ENCODE measurements at regions not wholly inside any gene's neighbourhood (a gene's known extent, or its start where the extent isn't known, plus 50 kb on each side); places are given as distances from the start of the nearest gene placed in this dataset.
"Not testable (repeated sequence)": the region's sequence is repeated elsewhere in the genome, so short reads cannot be mapped to it uniquely, and the experiment has no call there.

DNA sequence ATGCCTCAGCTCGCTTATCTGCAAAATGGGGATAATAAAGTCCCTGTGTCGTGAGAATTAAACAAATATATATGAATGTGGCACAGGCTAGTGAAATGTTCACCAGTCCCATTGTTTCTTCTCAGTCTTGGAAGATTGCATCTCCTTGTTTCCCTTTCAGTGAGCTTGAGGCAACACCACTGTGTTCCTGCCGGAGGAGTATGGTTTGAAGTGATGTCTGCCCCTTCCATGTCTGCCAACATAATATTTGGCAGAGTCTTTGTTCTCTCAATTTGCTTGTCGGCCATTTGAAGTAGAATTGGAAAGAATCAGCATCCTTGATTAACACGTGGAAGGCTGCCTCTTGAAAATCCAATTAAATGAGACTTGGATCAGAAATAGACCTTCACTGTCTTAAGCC, 1088.5 kb upstream of the INTU start:
- Mint-ChIP-seq H3K4me1 (peaks cover 17% of the 10 kb centered on the region), H3K27me3 (ENCODE audit: low read depth) (no peaks in the 10 kb centered on the region), H3K4me3 (no peak overlapping the region), H3K36me3 (ENCODE audit: low read depth) (no peaks in the 10 kb centered on the region), H3K9me3 (no peaks in the 10 kb centered on the region), H3K27ac (no peak overlapping the region)
- TF ChIP-seq, protein P1, sequence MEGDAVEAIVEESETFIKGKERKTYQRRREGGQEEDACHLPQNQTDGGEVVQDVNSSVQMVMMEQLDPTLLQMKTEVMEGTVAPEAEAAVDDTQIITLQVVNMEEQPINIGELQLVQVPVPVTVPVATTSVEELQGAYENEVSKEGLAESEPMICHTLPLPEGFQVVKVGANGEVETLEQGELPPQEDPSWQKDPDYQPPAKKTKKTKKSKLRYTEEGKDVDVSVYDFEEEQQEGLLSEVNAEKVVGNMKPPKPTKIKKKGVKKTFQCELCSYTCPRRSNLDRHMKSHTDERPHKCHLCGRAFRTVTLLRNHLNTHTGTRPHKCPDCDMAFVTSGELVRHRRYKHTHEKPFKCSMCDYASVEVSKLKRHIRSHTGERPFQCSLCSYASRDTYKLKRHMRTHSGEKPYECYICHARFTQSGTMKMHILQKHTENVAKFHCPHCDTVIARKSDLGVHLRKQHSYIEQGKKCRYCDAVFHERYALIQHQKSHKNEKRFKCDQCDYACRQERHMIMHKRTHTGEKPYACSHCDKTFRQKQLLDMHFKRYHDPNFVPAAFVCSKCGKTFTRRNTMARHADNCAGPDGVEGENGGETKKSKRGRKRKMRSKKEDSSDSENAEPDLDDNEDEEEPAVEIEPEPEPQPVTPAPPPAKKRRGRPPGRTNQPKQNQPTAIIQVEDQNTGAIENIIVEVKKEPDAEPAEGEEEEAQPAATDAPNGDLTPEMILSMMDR (IDR thresholded peaks at IDR 0.05; ENCODE audit: unreplicated experiment in 3 of 3) = no peak

GRCh38 chr4:126546197-126546596, 1086.6 kb upstream of the INTU start:
- not testable (repeated sequence) for H3K9me3 Mint-ChIP-seq; H3K36me3 Mint-ChIP-seq (ENCODE audit: low read depth); H3K27me3 Mint-ChIP-seq (ENCODE audit: low read depth); H3K27ac Mint-ChIP-seq; H3K4me3 Mint-ChIP-seq
- H3K4me1 Mint-ChIP-seq = peaks cover 17% of the 10 kb centered on the region

- no peak overlapping the region for H3K27ac Mint-ChIP-seq
- H3K36me3 Mint-ChIP-seq (ENCODE audit: low read depth) = no peaks in the 10 kb centered on the region
- TF ChIP-seq, protein P1 (IDR thresholded peaks at IDR 0.05; ENCODE audit: unreplicated experiment in 3 of 3) = no peak
- H3K4me3 Mint-ChIP-seq = no peak overlapping the region
- no peaks in the 10 kb centered on the region for H3K9me3 Mint-ChIP-seq
- peaks cover 7% of the 10 kb centered on the region for H3K4me1 Mint-ChIP-seq
- H3K27me3 Mint-ChIP-seq (ENCODE audit: low read depth) = no peaks in the 10 kb centered on the region
These were observed 1085.4 kb upstream of the INTU start for GRCh38 chr4:126547352-126547751.

DNA sequence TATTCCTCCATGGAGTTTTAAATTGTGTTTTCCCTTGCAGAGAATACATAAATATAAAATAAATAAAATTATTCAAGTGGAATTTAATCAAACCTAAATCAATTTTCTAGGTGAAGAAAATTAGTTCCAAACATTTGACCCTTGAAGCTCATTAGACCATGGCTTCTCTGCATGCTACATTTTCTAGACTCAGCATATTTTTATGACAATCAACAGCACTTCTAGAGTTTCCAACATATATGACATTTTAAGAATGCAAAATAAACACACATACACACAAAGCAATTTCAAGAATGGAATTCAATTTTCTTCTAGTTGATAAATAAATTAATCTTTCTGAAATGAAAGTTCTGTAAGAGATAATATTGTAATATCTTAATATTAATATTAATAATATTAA, 1083.9 kb upstream of the INTU start:
- H3K36me3 Mint-ChIP-seq (ENCODE audit: low read depth) = no peaks in the 10 kb centered on the region
- no peak overlapping the region for H3K4me3 Mint-ChIP-seq
- no peak overlapping the region for H3K27ac Mint-ChIP-seq
- TF ChIP-seq, protein P1 (IDR thresholded peaks at IDR 0.05; ENCODE audit: unreplicated experiment in 3 of 3) = no peak
- no peaks in the 10 kb centered on the region for H3K27me3 Mint-ChIP-seq (ENCODE audit: low read depth)
- H3K4me1 Mint-ChIP-seq = no peaks in the 10 kb centered on the region
- H3K9me3 Mint-ChIP-seq = no peaks in the 10 kb centered on the region

- no peaks in the 10 kb centered on the region for H3K4me1 Mint-ChIP-seq
- no peak overlapping the region for H3K4me3 Mint-ChIP-seq
- no peaks in the 10 kb centered on the region for H3K27me3 Mint-ChIP-seq (ENCODE audit: low read depth)
- H3K36me3 Mint-ChIP-seq (ENCODE audit: low read depth) = no peaks in the 10 kb centered on the region
- H3K9me3 Mint-ChIP-seq = peaks cover 10% of the 10 kb centered on the region
- H3K27ac Mint-ChIP-seq = no peak overlapping the region
- TF ChIP-seq, protein P1 (IDR thresholded peaks at IDR 0.05; ENCODE audit: unreplicated experiment in 3 of 3) = no peak
These were observed 1080.4 kb upstream of the INTU start for GRCh38 chr4:126552321-126552720.

DNA sequence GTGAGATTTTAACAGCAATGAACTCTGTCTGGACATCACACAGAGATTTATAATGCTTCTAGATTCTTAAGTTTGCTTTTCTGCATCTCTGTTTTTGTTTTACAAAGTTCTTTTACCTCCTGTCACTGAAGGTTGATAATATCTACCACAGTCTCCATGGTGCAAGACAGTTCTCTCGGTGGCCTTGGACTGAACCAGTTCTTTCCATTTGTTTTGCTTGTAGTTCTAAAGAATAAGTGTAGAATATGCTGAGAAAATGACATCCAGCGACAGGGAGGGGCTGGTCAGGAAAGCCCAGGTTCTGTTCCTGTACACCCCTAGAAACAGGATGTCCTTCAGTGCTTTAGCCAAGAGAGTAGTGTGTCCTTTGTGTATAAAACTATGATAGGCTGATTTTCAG, 1079.5 kb upstream of the INTU start:
- no peaks in the 10 kb centered on the region for H3K36me3 Mint-ChIP-seq (ENCODE audit: low read depth)
- peaks cover 10% of the 10 kb centered on the region for H3K9me3 Mint-ChIP-seq
- TF ChIP-seq, protein P1 (IDR thresholded peaks at IDR 0.05; ENCODE audit: unreplicated experiment in 3 of 3) = no peak
- no peaks in the 10 kb centered on the region for H3K27me3 Mint-ChIP-seq (ENCODE audit: low read depth)
- no peak overlapping the region for H3K4me3 Mint-ChIP-seq
- H3K27ac Mint-ChIP-seq = peak overlapping the region in 1 of 3 experiments; percentile 55
- H3K4me1 Mint-ChIP-seq = no peaks in the 10 kb centered on the region

All from nephron (organoid).